GM21786 (cell line): ENCODE measurements at regions not wholly inside any gene's neighbourhood (a gene's known extent, or its start where the extent isn't known, plus 50 kb on each side); places are given as distances from the start of the nearest gene placed in this dataset.

Experiments
- ATAC-seq: cut with Tn5 transposase; IDR thresholded peaks from one replicate; pipeline ENCODE4 v1.9.1; 2021; ENCODE audit not compliant: unreplicated experiment

GRCh38 chr2:230640540-230641011 lies 72.1 kb upstream of the CAB39 start:
- ATAC-seq, result no peak

- no peak for ATAC-seq
Measured at GRCh38 chr2:230642966-230643365, 69.7 kb upstream of the CAB39 start.

- peak; percentile 89 for ATAC-seq
Measured at GRCh38 chr2:230643576-230644291, 68.9 kb upstream of the CAB39 start.

- ATAC-seq, result peak; percentile 11
Measured at GRCh38 chr2:230644356-230644935, 68.2 kb upstream of the CAB39 start.

GRCh38 chr2:230648356-230648755 lies 64.3 kb upstream of the CAB39 start:
- ATAC-seq, result no peak

- peak; percentile 85 for ATAC-seq
Measured at GRCh38 chr2:230650585-230651137, 62.0 kb upstream of the CAB39 start.

- no peak for ATAC-seq
Measured at GRCh38 chr2:230654057-230654456, 58.6 kb upstream of the CAB39 start.

- no peak for ATAC-seq
Measured at GRCh38 chr2:230657462-230657861, 55.2 kb upstream of the CAB39 start.

- ATAC-seq, result no peak
Measured at GRCh38 chr2:230657906-230658305, 54.7 kb upstream of the CAB39 start.

GRCh38 chr2:230658577-230658876 lies 54.1 kb upstream of the CAB39 start:
- no peak for ATAC-seq

- ATAC-seq, result peak; percentile 41
Measured at GRCh38 chr2:230658877-230659652, 53.6 kb upstream of the CAB39 start.

- peak; percentile 18 for ATAC-seq
Measured at GRCh38 chr2:230660294-230661060, 52.2 kb upstream of the CAB39 start.

GRCh38 chr2:230661072-230661957 lies 51.3 kb upstream of the CAB39 start:
- ATAC-seq, result peak; percentile 25
